NCI-H345 (cell line): ENCODE measurements at regions not wholly inside any gene's neighbourhood (a gene's known extent, or its start where the extent isn't known, plus 50 kb on each side); places are given as distances from the start of the nearest gene placed in this dataset.

ENCODE experiments used
- DNase-seq: peaks from one replicate; lab custom pipeline; 2025; lab: John Stamatoyannopoulos, UW

GRCh38 chr2:239779584-239779983 is 245.6 kb downstream of the NDUFA10 start:
- DNase-seq: no peak

GRCh38 chr2:239778861-239779558 is 246.1 kb downstream of the NDUFA10 start:
- DNase-seq: no peak

- peak; percentile 26 for DNase-seq
These were observed 246.9 kb downstream of the NDUFA10 start for GRCh38 chr2:239778042-239778851.

GRCh38 chr2:239777219-239777618 is 247.9 kb downstream of the NDUFA10 start:
- no peak for DNase-seq

- no peak for DNase-seq
These were observed 248.6 kb downstream of the NDUFA10 start for GRCh38 chr2:239776436-239777005.

GRCh38 chr2:239775623-239776435 is 249.3 kb downstream of the NDUFA10 start:
- DNase-seq: no peak

- no peak for DNase-seq
These were observed 250.1 kb downstream of the NDUFA10 start for GRCh38 chr2:239774933-239775622.

- DNase-seq: no peak
These were observed 251.0 kb downstream of the NDUFA10 start for GRCh38 chr2:239774142-239774462.

GRCh38 chr2:239773228-239774141 is 251.7 kb downstream of the NDUFA10 start:
- DNase-seq: no peak

- no peak for DNase-seq
These were observed 252.4 kb downstream of the NDUFA10 start for GRCh38 chr2:239772721-239773120.

- peak; percentile 39 for DNase-seq
These were observed 254.9 kb downstream of the NDUFA10 start for GRCh38 chr2:239770246-239770639.

- DNase-seq: no peak
These were observed 255.4 kb downstream of the NDUFA10 start for GRCh38 chr2:239769554-239770245.

- DNase-seq: no peak
These were observed 256.1 kb downstream of the NDUFA10 start for GRCh38 chr2:239768907-239769553.

- DNase-seq: no peak
These were observed 256.9 kb downstream of the NDUFA10 start for GRCh38 chr2:239768031-239768790.

GRCh38 chr2:239767021-239767905 is 257.9 kb downstream of the NDUFA10 start:
- no peak for DNase-seq

GRCh38 chr2:239765911-239766310 is 259.2 kb downstream of the NDUFA10 start:
- DNase-seq: no peak

- no peak for DNase-seq
These were observed 259.9 kb downstream of the NDUFA10 start for GRCh38 chr2:239765076-239765845.
